Left ventricle myocardium inferior (tissue), 1 donor: ENCODE measurements at regions not wholly inside any gene's neighbourhood (a gene's known extent, or its start where the extent isn't known, plus 50 kb on each side); places are given as distances from the start of the nearest gene placed in this dataset.

ENCODE experiments used
- DNase-seq: peaks from one replicate; pipeline ENCODE4 v3.0.0-alpha.2; 2020
- H3K27ac ChIP-seq: fragments of 200-600 bp; replicated peaks from 2 replicates; pipeline ENCODE4 v1.8.0; 2021
- H3K27me3 ChIP-seq: fragments of 200-600 bp; 2 replicates; pipeline ENCODE4 v1.8.0; 2021; ENCODE audit warnings: low read depth
- H3K36me3 ChIP-seq: fragments of 200-600 bp; 2 replicates; pipeline ENCODE4 v1.8.0; 2021
- H3K4me1 ChIP-seq: fragments of 200-600 bp; 2 replicates; pipeline ENCODE4 v1.8.0; 2021
- H3K4me3 ChIP-seq: fragments of 200-600 bp; 2 replicates; pipeline ENCODE4 v1.8.0; 2021; ENCODE audit warnings: mild to moderate bottlenecking, moderate library complexity
- H3K9me3 ChIP-seq: fragments of 200-600 bp; replicated peaks from 2 replicates; pipeline ENCODE4 v1.8.0; 2021
- intact Hi-C: fragments of 100-400 bp; cut with micrococcal nuclease; formaldehyde crosslinking; loops from one replicate; pipeline ENCODE4 v1.11.0; 2022
- TF ChIP-seq, protein P1 (sequence below): fragments of 200-600 bp; IDR thresholded peaks from 2 replicates; pipeline ENCODE4 v1.8.0; 2021; ENCODE audit warnings: antibody characterized with exemption, mild to moderate bottlenecking, borderline replicate concordance
- donor health status: DM: no; HTN: yes; CAD: no; lungs with severe emphysema.

GRCh38 chr10:129325893-129326292, 141.1 kb upstream of the MGMT start:
- Histone ChIP-seq H3K27ac (no peak overlapping the region), H3K36me3 (no peaks in the 10 kb centered on the region), H3K9me3 (peaks cover 5% of the 10 kb centered on the region), H3K4me1 (no peaks in the 10 kb centered on the region), H3K27me3 (peaks cover 18% of the 10 kb centered on the region), H3K4me3 (no peak overlapping the region)
- TF ChIP-seq, protein P1, sequence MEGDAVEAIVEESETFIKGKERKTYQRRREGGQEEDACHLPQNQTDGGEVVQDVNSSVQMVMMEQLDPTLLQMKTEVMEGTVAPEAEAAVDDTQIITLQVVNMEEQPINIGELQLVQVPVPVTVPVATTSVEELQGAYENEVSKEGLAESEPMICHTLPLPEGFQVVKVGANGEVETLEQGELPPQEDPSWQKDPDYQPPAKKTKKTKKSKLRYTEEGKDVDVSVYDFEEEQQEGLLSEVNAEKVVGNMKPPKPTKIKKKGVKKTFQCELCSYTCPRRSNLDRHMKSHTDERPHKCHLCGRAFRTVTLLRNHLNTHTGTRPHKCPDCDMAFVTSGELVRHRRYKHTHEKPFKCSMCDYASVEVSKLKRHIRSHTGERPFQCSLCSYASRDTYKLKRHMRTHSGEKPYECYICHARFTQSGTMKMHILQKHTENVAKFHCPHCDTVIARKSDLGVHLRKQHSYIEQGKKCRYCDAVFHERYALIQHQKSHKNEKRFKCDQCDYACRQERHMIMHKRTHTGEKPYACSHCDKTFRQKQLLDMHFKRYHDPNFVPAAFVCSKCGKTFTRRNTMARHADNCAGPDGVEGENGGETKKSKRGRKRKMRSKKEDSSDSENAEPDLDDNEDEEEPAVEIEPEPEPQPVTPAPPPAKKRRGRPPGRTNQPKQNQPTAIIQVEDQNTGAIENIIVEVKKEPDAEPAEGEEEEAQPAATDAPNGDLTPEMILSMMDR, result no peak
- no peak for DNase-seq
- intact Hi-C loops, result no loop called here

GRCh38 chr10:129328546-129328945, 138.5 kb upstream of the MGMT start:
- Histone ChIP-seq H3K27me3 (peaks cover 14% of the 10 kb centered on the region), H3K9me3 (no peaks in the 10 kb centered on the region), H3K4me1 (no peaks in the 10 kb centered on the region), H3K4me3 (no peak overlapping the region), H3K27ac (no peak overlapping the region), H3K36me3 (no peaks in the 10 kb centered on the region)
- TF ChIP-seq, protein P1, result no peak
- no peak for DNase-seq
- intact Hi-C loops, result no loop called here

GRCh38 chr10:129329385-129330055, 137.5 kb upstream of the MGMT start:
- DNase-seq, result no peak
- Histone ChIP-seq H3K9me3 (no peaks in the 10 kb centered on the region), H3K4me1 (no peaks in the 10 kb centered on the region), H3K4me3 (no peak overlapping the region), H3K36me3 (no peaks in the 10 kb centered on the region), H3K27me3 (peaks cover 14% of the 10 kb centered on the region), H3K27ac (no peak overlapping the region)
- intact Hi-C loops, result loop anchor here (10.0 kb wide), 1 partner anchor 295 kb away; no protein-coding TSS in a partner anchor
- TF ChIP-seq, protein P1, result no peak

DNA sequence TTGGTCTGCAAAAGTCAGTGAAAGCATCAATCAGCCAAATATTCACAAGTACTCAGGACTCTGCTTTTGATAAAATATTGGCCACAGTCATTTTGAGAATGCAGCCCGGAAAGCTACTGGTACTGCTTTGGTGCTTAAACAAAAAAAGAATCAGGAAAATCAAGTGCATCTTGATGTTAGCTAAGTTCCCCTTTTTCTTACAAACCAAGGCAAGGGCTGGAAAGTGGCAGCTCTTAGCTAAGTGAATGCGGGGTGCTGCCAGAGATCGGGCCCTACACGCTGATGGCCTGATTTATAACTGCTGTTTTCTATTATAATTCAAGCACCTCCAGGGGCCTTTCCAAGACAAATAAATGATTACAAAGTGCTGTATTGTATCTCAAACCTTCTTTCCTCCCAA, 136.8 kb upstream of the MGMT start:
- no peak for DNase-seq
- intact Hi-C loops, result loop anchor here (10.0 kb wide), 1 partner anchor 295 kb away; no protein-coding TSS in a partner anchor
- Histone ChIP-seq H3K27ac (no peak overlapping the region), H3K9me3 (no peaks in the 10 kb centered on the region), H3K36me3 (no peaks in the 10 kb centered on the region), H3K4me3 (no peak overlapping the region), H3K27me3 (peaks cover 14% of the 10 kb centered on the region), H3K4me1 (no peaks in the 10 kb centered on the region)
- TF ChIP-seq, protein P1, result no peak

GRCh38 chr10:129331207-129331838, 135.7 kb upstream of the MGMT start:
- H3K27ac ChIP-seq, result no peak overlapping the region
- DNase-seq, result no peak
- H3K27me3 ChIP-seq, result peaks cover 6% of the 10 kb centered on the region
- H3K36me3 ChIP-seq, result no peaks in the 10 kb centered on the region
- no peaks in the 10 kb centered on the region for H3K9me3 ChIP-seq
- TF ChIP-seq, protein P1, result no peak
- H3K4me3 ChIP-seq, result no peak overlapping the region
- intact Hi-C loops, result loop anchor here (10.0 kb wide), 1 partner anchor 297 kb away; no protein-coding TSS in a partner anchor
- no peaks in the 10 kb centered on the region for H3K4me1 ChIP-seq
